ENCODE measurements at regions not wholly inside any gene's neighbourhood (a gene's known extent, or its start where the extent isn't known, plus 50 kb on each side); places are given as distances from the start of the nearest gene placed in this dataset.

GRCh38 chr7:157471259-157472125 is 134.7 kb downstream of the DNAJB6 start:
- TF ChIP-seq REST (IDR thresholded peaks at IDR 0.05; ENCODE audit: insufficient read depth in 1 of 2, low read depth in 2 of 2, low read length in 1 of 2) (no peak), CTCF (IDR thresholded peaks at IDR 0.05) (no peak), SIN3A (IDR thresholded peaks at IDR 0.05; ENCODE audit: borderline replicate concordance, insufficient read depth, low read depth, low read length) (no peak), POLR2AphosphoS5 (IDR thresholded peaks at IDR 0.05; ENCODE audit: low read depth, low read length) (no peak), TCF7L2 (IDR thresholded peaks at IDR 0.05; ENCODE audit: low read depth, low read length) (no peak)

All from Panc1 (cell line).